Endothelial cell of umbilical vein (primary cell): ENCODE measurements at regions not wholly inside any gene's neighbourhood (a gene's known extent, or its start where the extent isn't known, plus 50 kb on each side); places are given as distances from the start of the nearest gene placed in this dataset.
A peak's percentile ranks its signal among the peaks of the same experiment; 100 is the strongest.

Source experiments
- BruUV-seq: library from RNA; stranded (reverse); fragments of 400-500 nt; replicated peaks from 2 replicates; lab custom pipeline; 2021; lab: Mats Ljungman, UMichigan
- CTCF ChIA-PET: fragments of 300-600, 350-600 bp; sonication (Branson Sonifier 250); formaldehyde crosslinking; loops from one replicate; lab custom pipeline; 2021; ENCODE audit warnings: antibody characterized with exemption, inconsistent platforms; lab: Charles Lee
- POLR2A ChIA-PET: fragments of 300-600, 350-600 bp; sonication (Branson Sonifier 250); formaldehyde crosslinking; loops from one replicate; lab custom pipeline; 2021; ENCODE audit warnings: antibody characterized with exemption, inconsistent platforms; lab: Charles Lee
- DNase-seq: peaks from one replicate; pipeline ENCODE4 v3.0.0-alpha.2; 2011; ENCODE audit warnings: low read depth, low spot score
- FAIRE-seq: peaks from 2 replicates; lab custom pipeline; 2011; peaks lifted over from hg19 to GRCh38; lab: Jason Lieb, UNC
- H2AFZ ChIP-seq: 2 replicates; pipeline ENCODE4 v1.6.0; 2012; ENCODE audit warnings: low read depth, low read length, control low read depth, inconsistent platforms
- H3K27ac ChIP-seq: 2 replicates; pipeline ENCODE4 v1.5.1; 2011; ENCODE audit warnings: low read depth, mild to moderate bottlenecking, control low read depth, low read length, moderate library complexity; ENCODE audit not compliant: insufficient read depth
- H3K27me3 ChIP-seq, 2 experiments: 2 replicates each; pipeline versions ENCODE4 v1.6.0 to v1.6.1; 2011; ENCODE audit warnings: low read length in 2 of 2, mixed read lengths in 1 of 2; ENCODE audit not compliant: control insufficient read depth in 2 of 2, insufficient read depth in 2 of 2
- H3K36me3 ChIP-seq, 2 experiments: 2 replicates in 1 of 2; 3 replicates in 1 of 2; pipeline ENCODE4 v1.5.1; 2011; ENCODE audit warnings: low read length in 2 of 2, mild to moderate bottlenecking in 1 of 2, moderate library complexity in 1 of 2; ENCODE audit not compliant: control insufficient read depth in 2 of 2, insufficient read depth in 2 of 2; ENCODE audit errors: extremely low read depth in 1 of 2
- H3K4me1 ChIP-seq: 3 replicates; pipeline ENCODE4 v1.5.1; 2011; ENCODE audit warnings: mild to moderate bottlenecking, low read length; ENCODE audit not compliant: control insufficient read depth, insufficient read depth; ENCODE audit errors: extremely low read depth
- H3K4me2 ChIP-seq: 2 replicates; pipeline ENCODE4 v1.6.1; 2011; ENCODE audit warnings: low read length, control low read depth, mixed read lengths; ENCODE audit not compliant: insufficient read depth
- H3K4me3 ChIP-seq, 3 experiments: fragments of 200-600 bp in 1 of 3; sonication (generic), shearing (Covaris generic) in 1 of 3; replicated peaks in 1 of 3; 2 replicates each; pipeline ENCODE4 v1.5.1; 2011 to 2016; ENCODE audit warnings: control low read depth in 3 of 3, low read length in 3 of 3, mild to moderate bottlenecking in 2 of 3, inconsistent platforms in 1 of 3, low read depth in 1 of 3, moderate library complexity in 1 of 3; ENCODE audit not compliant: insufficient read depth in 1 of 3
- H3K79me2 ChIP-seq: 2 replicates; pipeline ENCODE4 v1.6.0; 2012; ENCODE audit warnings: low read length, inconsistent platforms; ENCODE audit not compliant: control insufficient read depth, insufficient read depth
- H3K9ac ChIP-seq: replicated peaks from 2 replicates; pipeline ENCODE3; 2011; ENCODE audit warnings: low read length, control low read depth; ENCODE audit not compliant: insufficient read depth; ENCODE audit errors: extremely low read depth
- H3K9me1 ChIP-seq: replicated peaks from 3 replicates; pipeline ENCODE4 v1.6.0; 2011; ENCODE audit warnings: mild to moderate bottlenecking, low read length; ENCODE audit not compliant: control insufficient read depth, insufficient read depth; ENCODE audit errors: extremely low read depth
- H3K9me3 ChIP-seq: replicated peaks from 2 replicates; pipeline ENCODE4 v1.5.1; 2012; ENCODE audit warnings: low read length, inconsistent platforms; ENCODE audit not compliant: control insufficient read depth, insufficient read depth
- H4K20me1 ChIP-seq: replicated peaks from 2 replicates; pipeline ENCODE3; 2011; ENCODE audit warnings: mild to moderate bottlenecking, low read length; ENCODE audit not compliant: control insufficient read depth, insufficient read depth; ENCODE audit errors: extremely low read depth
- FOS ChIP-seq: IDR thresholded peaks from 2 replicates; pipeline ENCODE4 v1.6.1; 2011; ENCODE audit warnings: mild to moderate bottlenecking, low read length, moderate library complexity, borderline replicate concordance; ENCODE audit not compliant: insufficient read depth
- GATA2 ChIP-seq: IDR thresholded peaks from 2 replicates; pipeline ENCODE4 v1.7.0; 2011; ENCODE audit warnings: low read depth, mild to moderate bottlenecking, moderate library complexity, mixed read lengths, low read length; ENCODE audit not compliant: insufficient read length, insufficient read depth
- JUN ChIP-seq: IDR thresholded peaks from 2 replicates; pipeline ENCODE4 v1.6.1; 2011; ENCODE audit warnings: borderline replicate concordance, low read depth; ENCODE audit not compliant: insufficient read length, insufficient read depth
- POLR2A ChIP-seq: IDR thresholded peaks from 2 replicates; pipeline ENCODE4 v1.6.1; 2012; ENCODE audit warnings: low read depth, mild to moderate bottlenecking, control low read depth, low read length
- dilution Hi-C: fragments of 300-500 bp; cut with MboI; formaldehyde crosslinking; loops from one replicate; pipeline ENCODE4 v1.15.0; 2019; ENCODE audit warnings: low sequenced_read_pairs; ENCODE audit not compliant: extremely low pct_ligation_motif_present
- intact Hi-C: fragments of 100-400 bp; cut with micrococcal nuclease; formaldehyde crosslinking; loops from one replicate; pipeline ENCODE4 v1.10.0; 2022
- TF ChIP-seq, protein P1 (sequence below), 2 donors: IDR thresholded peaks; 1 replicate in 1 of 2; 2 replicates in 1 of 2; pipeline ENCODE4 v1.5.1; 2011; ENCODE audit warnings: low read length in 2 of 2, mild to moderate bottlenecking in 2 of 2, moderate library complexity in 2 of 2, control low read depth in 1 of 2, inconsistent platforms in 1 of 2, low read depth in 1 of 2; ENCODE audit not compliant: insufficient read depth in 1 of 2; ENCODE audit errors: extremely low read depth in 1 of 2

DNA sequence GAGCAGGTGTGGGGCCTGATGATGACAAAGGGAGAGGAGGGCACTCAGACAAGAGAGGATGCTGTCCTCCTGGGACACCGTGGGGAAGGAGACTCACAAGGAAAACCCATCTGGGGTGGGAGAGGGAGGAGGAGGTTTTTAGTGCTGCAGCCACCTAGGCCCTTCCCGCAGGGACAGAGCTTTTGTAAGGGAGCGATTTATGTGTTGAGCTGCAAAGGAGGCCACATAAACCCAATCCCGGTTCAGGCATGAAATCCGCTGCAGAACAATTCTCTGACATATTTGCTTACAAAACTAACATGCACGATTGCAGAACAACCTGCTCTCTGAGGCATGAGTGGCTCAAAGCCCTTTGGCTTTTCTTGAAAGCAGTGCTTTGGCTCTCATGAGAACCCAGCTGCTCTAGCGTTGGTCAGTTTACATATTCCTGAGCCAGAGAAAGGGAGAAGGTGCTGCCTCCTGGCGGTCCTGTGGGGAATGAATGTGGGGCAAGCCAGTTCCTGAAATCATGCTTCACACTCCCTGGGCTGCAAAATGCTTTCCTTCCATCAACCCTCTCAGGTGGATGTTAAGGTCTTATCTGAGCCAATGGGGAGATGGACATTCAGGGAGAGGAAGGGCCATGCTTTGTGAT lies 122.4 kb upstream of the NLRP1 start:
- Histone ChIP-seq H3K36me3 (no peaks in the 10 kb centered on the region), H3K9ac (no peak overlapping the region), H3K9me3 (no peaks in the 10 kb centered on the region), H3K27ac (no peak overlapping the region), H3K4me1 (no peaks in the 10 kb centered on the region), H3K27me3 (peaks cover 0 to 5% of the 10 kb centered on the region in 2 experiments), H3K4me2 (no peak overlapping the region), H3K4me3 (no peak overlapping the region), H4K20me1 (no peaks in the 10 kb centered on the region), H2AFZ (no peak overlapping the region), H3K79me2 (no peaks in the 10 kb centered on the region), H3K9me1 (no peaks in the 10 kb centered on the region)
- CTCF ChIA-PET: interaction anchor here (0.6 to 6.5 kb wide), 46 partner anchors 9 to 729 kb away, joined by 3 to 132 read pairs (median 4); partner anchors contain the start of gene NLRP1
- no TSS peak for BruUV-seq
- FAIRE-seq (peak; percentile 87), DNase-seq (peak; percentile 68)
- dilution Hi-C loops: no loop called here
- TF ChIP-seq FOS: no peak
- TF ChIP-seq, protein P1, sequence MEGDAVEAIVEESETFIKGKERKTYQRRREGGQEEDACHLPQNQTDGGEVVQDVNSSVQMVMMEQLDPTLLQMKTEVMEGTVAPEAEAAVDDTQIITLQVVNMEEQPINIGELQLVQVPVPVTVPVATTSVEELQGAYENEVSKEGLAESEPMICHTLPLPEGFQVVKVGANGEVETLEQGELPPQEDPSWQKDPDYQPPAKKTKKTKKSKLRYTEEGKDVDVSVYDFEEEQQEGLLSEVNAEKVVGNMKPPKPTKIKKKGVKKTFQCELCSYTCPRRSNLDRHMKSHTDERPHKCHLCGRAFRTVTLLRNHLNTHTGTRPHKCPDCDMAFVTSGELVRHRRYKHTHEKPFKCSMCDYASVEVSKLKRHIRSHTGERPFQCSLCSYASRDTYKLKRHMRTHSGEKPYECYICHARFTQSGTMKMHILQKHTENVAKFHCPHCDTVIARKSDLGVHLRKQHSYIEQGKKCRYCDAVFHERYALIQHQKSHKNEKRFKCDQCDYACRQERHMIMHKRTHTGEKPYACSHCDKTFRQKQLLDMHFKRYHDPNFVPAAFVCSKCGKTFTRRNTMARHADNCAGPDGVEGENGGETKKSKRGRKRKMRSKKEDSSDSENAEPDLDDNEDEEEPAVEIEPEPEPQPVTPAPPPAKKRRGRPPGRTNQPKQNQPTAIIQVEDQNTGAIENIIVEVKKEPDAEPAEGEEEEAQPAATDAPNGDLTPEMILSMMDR (IDR thresholded peaks at IDR 0.05; ENCODE audit: extremely low read depth in 1 of 2, insufficient read depth in 1 of 2, low read depth in 1 of 2, low read length in 2 of 2): peak; percentile 72 to 81
- POLR2A ChIA-PET: no interaction called here
- intact Hi-C loops: loop anchor here (1.0 kb wide), 3 partner anchors 114 to 363 kb away; no protein-coding TSS in a partner anchor

DNA sequence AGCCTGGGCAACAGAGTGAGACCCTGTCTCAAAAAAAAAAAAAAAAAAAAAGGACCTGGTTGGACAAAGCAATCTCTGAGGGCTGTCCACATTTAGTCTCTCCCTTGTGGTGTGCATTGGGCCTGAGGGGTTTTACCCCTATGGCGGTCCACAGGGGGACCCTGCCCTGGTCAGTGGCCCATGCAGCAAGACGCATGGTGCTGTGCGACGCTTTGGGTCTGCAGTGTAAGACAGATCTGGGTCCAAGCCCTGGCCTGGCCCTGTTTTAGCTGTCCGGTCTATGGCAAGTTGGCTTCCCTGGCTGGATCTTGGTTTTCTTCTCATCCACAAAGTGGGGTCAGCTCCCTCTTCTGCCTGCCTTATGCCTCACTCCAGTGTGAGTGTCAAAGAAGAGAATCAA lies 123.2 kb upstream of the NLRP1 start:
- DNase-seq: no peak
- Histone ChIP-seq H3K9ac (no peak overlapping the region), H3K4me3 (no peak overlapping the region), H3K9me3 (no peaks in the 10 kb centered on the region), H3K27ac (no peak overlapping the region), H3K79me2 (no peaks in the 10 kb centered on the region), H3K9me1 (no peaks in the 10 kb centered on the region), H3K4me2 (no peak overlapping the region), H3K4me1 (no peaks in the 10 kb centered on the region), H2AFZ (no peak overlapping the region), H4K20me1 (no peaks in the 10 kb centered on the region), H3K27me3 (peaks cover 0 to 5% of the 10 kb centered on the region in 2 experiments), H3K36me3 (no peaks in the 10 kb centered on the region)
- BruUV-seq: no TSS peak
- dilution Hi-C loops (no loop called here), intact Hi-C loops (loop anchor here (1.0 kb wide), 3 partner anchors 115 to 362 kb away; no protein-coding TSS in a partner anchor)
- ChIA-PET POLR2A (no interaction called here), CTCF (interaction anchor here (0.7 to 6.5 kb wide), 20 partner anchors 11 to 721 kb away, joined by 3 to 132 read pairs (median 4); partner anchors contain the start of gene NLRP1)
- no peak for FAIRE-seq
- no peak for TF ChIP-seq POLR2A
- TF ChIP-seq, protein P1 (IDR thresholded peaks at IDR 0.05; ENCODE audit: extremely low read depth in 1 of 2, insufficient read depth in 1 of 2, low read depth in 1 of 2, low read length in 2 of 2): no peak
- TF ChIP-seq GATA2: no peak
- TF ChIP-seq JUN: no peak
- no peak for TF ChIP-seq FOS
